ENCODE measurements at regions not wholly inside any gene's neighbourhood (a gene's known extent, or its start where the extent isn't known, plus 50 kb on each side); places are given as distances from the start of the nearest gene placed in this dataset.

DNA sequence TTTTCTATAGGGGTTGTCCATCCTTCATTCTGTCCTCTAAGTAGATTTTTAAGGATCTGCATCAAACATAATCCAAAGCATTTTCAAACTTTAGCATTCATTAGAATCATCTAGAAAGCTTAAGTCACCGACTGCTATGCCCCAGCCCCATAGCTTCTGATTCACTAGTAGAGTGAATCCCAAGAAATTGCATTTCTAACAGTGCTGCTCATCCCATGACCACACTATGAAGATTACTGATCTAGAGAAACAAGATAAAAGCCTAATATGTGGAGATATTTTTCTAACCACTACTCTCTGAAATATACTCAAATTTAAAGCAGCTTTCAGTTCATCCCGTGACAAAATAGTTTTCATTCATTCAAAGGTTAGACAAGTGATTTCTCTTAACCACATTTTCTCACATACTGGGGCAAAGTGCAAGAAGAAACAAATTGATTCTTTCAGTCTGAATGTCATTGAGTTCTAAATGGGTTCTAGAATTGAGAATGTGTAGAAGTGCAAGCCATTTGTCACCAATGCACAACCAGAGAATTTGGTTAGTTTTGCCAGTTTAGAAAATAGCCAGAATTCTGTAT, 286.9 kb upstream of the CD180 start:
- no peaks in the 10 kb centered on the region for H3K36me3 Mint-ChIP-seq
- H3K4me3 Mint-ChIP-seq: no peak overlapping the region
- H3K27ac Mint-ChIP-seq: no peak overlapping the region
- ATAC-seq (ENCODE audit: low read depth in 2 of 2) (no peak), DNase-seq (no peak)
- peaks cover 5% of the 10 kb centered on the region for H3K27me3 Mint-ChIP-seq
- no peaks in the 10 kb centered on the region for H3K36me3 ChIP-seq (ENCODE audit: control insufficient read depth, insufficient read depth, low read length)
- H3K4me1 Mint-ChIP-seq: no peaks in the 10 kb centered on the region
- H3K9me3 Mint-ChIP-seq: peaks cover 0 to 4% (median 1%) of the 10 kb centered on the region in 7 donors
- H3K9me3 ChIP-seq (ENCODE audit: control insufficient read depth in 2 of 2, low read length in 2 of 2): no peaks in the 10 kb centered on the region
- H3K4me1 ChIP-seq (ENCODE audit: control insufficient read depth, insufficient read depth, low read length, poor library complexity, severe bottlenecking): no peaks in the 10 kb centered on the region
- no peak overlapping the region for H3K27ac ChIP-seq (ENCODE audit: insufficient read depth, low read length, poor library complexity, severe bottlenecking)
- no peaks in the 10 kb centered on the region for H3K27me3 ChIP-seq (ENCODE audit: control insufficient read depth, insufficient read depth, low read length)
- H3K4me3 ChIP-seq (ENCODE audit: low read depth, low read length): no peak overlapping the region

DNA sequence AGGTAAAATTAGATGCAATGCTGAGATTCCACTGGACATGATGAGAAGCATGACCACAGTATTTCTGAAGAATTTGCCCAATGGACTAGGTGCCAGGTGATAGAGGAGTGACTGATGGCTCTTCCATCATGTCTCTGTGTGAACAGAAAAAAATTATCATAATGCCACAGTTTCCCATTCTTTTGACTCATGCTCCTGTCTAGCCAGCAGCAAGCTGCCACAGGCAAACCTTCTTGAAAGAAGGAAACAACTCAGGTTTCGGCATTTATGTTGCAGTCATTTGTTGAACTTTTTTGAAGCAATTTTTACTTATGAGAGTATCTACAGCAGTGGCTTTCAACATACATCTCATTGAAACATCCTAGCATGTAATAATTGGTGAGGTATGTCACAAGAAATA, 284.8 kb upstream of the CD180 start:
- DNase-seq (no peak), ATAC-seq (ENCODE audit: low read depth in 2 of 2) (no peak)
- H3K27me3 ChIP-seq (ENCODE audit: control insufficient read depth, insufficient read depth, low read length): peaks cover 2% of the 10 kb centered on the region
- no peak overlapping the region for H3K27ac Mint-ChIP-seq
- H3K4me3 ChIP-seq (ENCODE audit: low read depth, low read length): no peak overlapping the region
- no peaks in the 10 kb centered on the region for H3K36me3 ChIP-seq (ENCODE audit: control insufficient read depth, insufficient read depth, low read length)
- H3K9me3 ChIP-seq (ENCODE audit: control insufficient read depth in 2 of 2, low read length in 2 of 2): no peaks in the 10 kb centered on the region
- H3K36me3 Mint-ChIP-seq: no peaks in the 10 kb centered on the region
- no peaks in the 10 kb centered on the region for H3K27me3 Mint-ChIP-seq
- H3K4me1 Mint-ChIP-seq: no peaks in the 10 kb centered on the region
- H3K4me3 Mint-ChIP-seq: no peak overlapping the region
- no peaks in the 10 kb centered on the region for H3K4me1 ChIP-seq (ENCODE audit: control insufficient read depth, insufficient read depth, low read length, poor library complexity, severe bottlenecking)
- no peak overlapping the region for H3K27ac ChIP-seq (ENCODE audit: insufficient read depth, low read length, poor library complexity, severe bottlenecking)
- peaks cover 0 to 4% (median 1%) of the 10 kb centered on the region in 7 donors for H3K9me3 Mint-ChIP-seq

GRCh38 chr5:67478337-67478736, 281.7 kb upstream of the CD180 start:
- Histone ChIP-seq H3K4me1 (ENCODE audit: control insufficient read depth, insufficient read depth, low read length, poor library complexity, severe bottlenecking) (no peaks in the 10 kb centered on the region), H3K36me3 (ENCODE audit: control insufficient read depth, insufficient read depth, low read length) (no peaks in the 10 kb centered on the region), H3K9me3 (ENCODE audit: control insufficient read depth in 2 of 2, low read length in 2 of 2) (no peaks in the 10 kb centered on the region), H3K4me3 (ENCODE audit: low read depth, low read length) (no peak overlapping the region), H3K27me3 (ENCODE audit: control insufficient read depth, insufficient read depth, low read length) (peaks cover 4% of the 10 kb centered on the region), H3K27ac (ENCODE audit: insufficient read depth, low read length, poor library complexity, severe bottlenecking) (no peak overlapping the region)
- Mint-ChIP-seq H3K4me1 (no peaks in the 10 kb centered on the region), H3K4me3 (no peak overlapping the region), H3K27me3 (no peaks in the 10 kb centered on the region), H3K36me3 (no peaks in the 10 kb centered on the region), H3K9me3 (peaks cover 0 to 4% (median 0%) of the 10 kb centered on the region in 7 donors), H3K27ac (no peak overlapping the region)
- DNase-seq (no peak), ATAC-seq (ENCODE audit: low read depth in 2 of 2) (no peak)

- no peaks in the 10 kb centered on the region for H3K36me3 Mint-ChIP-seq
- no peaks in the 10 kb centered on the region for H3K36me3 ChIP-seq (ENCODE audit: control insufficient read depth, insufficient read depth, low read length)
- peaks cover 0 to 4% (median 0%) of the 10 kb centered on the region in 7 donors for H3K9me3 Mint-ChIP-seq
- no peak overlapping the region for H3K27ac Mint-ChIP-seq
- DNase-seq: no peak
- no peak overlapping the region for H3K4me3 Mint-ChIP-seq
- H3K27me3 Mint-ChIP-seq: no peaks in the 10 kb centered on the region
- peaks cover 4% of the 10 kb centered on the region for H3K27me3 ChIP-seq (ENCODE audit: control insufficient read depth, insufficient read depth, low read length)
- no peak for ATAC-seq (ENCODE audit: low read depth in 2 of 2)
- H3K27ac ChIP-seq (ENCODE audit: insufficient read depth, low read length, poor library complexity, severe bottlenecking): no peak overlapping the region
- no peaks in the 10 kb centered on the region for H3K4me1 Mint-ChIP-seq
- no peaks in the 10 kb centered on the region for H3K9me3 ChIP-seq (ENCODE audit: control insufficient read depth in 2 of 2, low read length in 2 of 2)
- no peaks in the 10 kb centered on the region for H3K4me1 ChIP-seq (ENCODE audit: control insufficient read depth, insufficient read depth, low read length, poor library complexity, severe bottlenecking)
- H3K4me3 ChIP-seq (ENCODE audit: low read depth, low read length): no peak overlapping the region
Measured at GRCh38 chr5:67476995-67477394, 280.4 kb upstream of the CD180 start.

GRCh38 chr5:67476531-67476930, 279.9 kb upstream of the CD180 start:
- DNase-seq: no peak
- no peak overlapping the region for H3K27ac Mint-ChIP-seq
- no peaks in the 10 kb centered on the region for H3K36me3 ChIP-seq (ENCODE audit: control insufficient read depth, insufficient read depth, low read length)
- no peak for ATAC-seq (ENCODE audit: low read depth in 2 of 2)
- H3K4me3 Mint-ChIP-seq: no peak overlapping the region
- no peak overlapping the region for H3K4me3 ChIP-seq (ENCODE audit: low read depth, low read length)
- H3K27ac ChIP-seq (ENCODE audit: insufficient read depth, low read length, poor library complexity, severe bottlenecking): no peak overlapping the region
- no peaks in the 10 kb centered on the region for H3K4me1 ChIP-seq (ENCODE audit: control insufficient read depth, insufficient read depth, low read length, poor library complexity, severe bottlenecking)
- peaks cover 0 to 4% (median 0%) of the 10 kb centered on the region in 7 donors for H3K9me3 Mint-ChIP-seq
- H3K27me3 ChIP-seq (ENCODE audit: control insufficient read depth, insufficient read depth, low read length): peaks cover 4% of the 10 kb centered on the region
- H3K36me3 Mint-ChIP-seq: no peaks in the 10 kb centered on the region
- H3K27me3 Mint-ChIP-seq: no peaks in the 10 kb centered on the region
- H3K9me3 ChIP-seq (ENCODE audit: control insufficient read depth in 2 of 2, low read length in 2 of 2): no peaks in the 10 kb centered on the region
- no peaks in the 10 kb centered on the region for H3K4me1 Mint-ChIP-seq

DNA sequence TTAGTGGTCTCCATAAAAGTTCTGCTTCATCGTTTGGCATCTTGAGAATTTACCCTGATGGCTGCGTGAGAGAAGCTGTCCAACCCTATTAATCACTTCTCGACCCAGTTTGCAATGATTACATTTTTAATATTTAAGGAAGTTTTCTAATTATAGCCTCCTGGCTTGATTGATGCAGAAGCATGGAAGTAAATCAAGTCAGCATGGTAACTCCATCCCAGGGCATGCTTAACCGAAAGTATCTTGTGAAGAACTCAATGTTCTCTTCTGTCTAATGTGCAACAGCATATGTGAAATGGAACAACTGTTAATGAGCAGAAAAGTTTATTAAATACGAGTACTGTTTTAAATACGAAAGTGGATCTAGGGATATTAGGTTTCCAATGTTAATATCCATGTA, 278.9 kb upstream of the CD180 start:
- Histone ChIP-seq H3K27ac (ENCODE audit: insufficient read depth, low read length, poor library complexity, severe bottlenecking) (no peak overlapping the region), H3K4me3 (ENCODE audit: low read depth, low read length) (no peak overlapping the region), H3K9me3 (ENCODE audit: control insufficient read depth in 2 of 2, low read length in 2 of 2) (no peaks in the 10 kb centered on the region), H3K4me1 (ENCODE audit: control insufficient read depth, insufficient read depth, low read length, poor library complexity, severe bottlenecking) (no peaks in the 10 kb centered on the region), H3K27me3 (ENCODE audit: control insufficient read depth, insufficient read depth, low read length) (peaks cover 4% of the 10 kb centered on the region), H3K36me3 (ENCODE audit: control insufficient read depth, insufficient read depth, low read length) (no peaks in the 10 kb centered on the region)
- Mint-ChIP-seq H3K9me3 (peaks cover 0 to 3% (median 0%) of the 10 kb centered on the region in 7 donors), H3K27ac (no peak overlapping the region), H3K27me3 (no peaks in the 10 kb centered on the region), H3K36me3 (no peaks in the 10 kb centered on the region), H3K4me3 (no peak overlapping the region), H3K4me1 (no peaks in the 10 kb centered on the region)
- ATAC-seq (ENCODE audit: low read depth in 2 of 2): no peak
- DNase-seq: no peak

- Mint-ChIP-seq H3K9me3 (peaks cover 0 to 3% (median 0%) of the 10 kb centered on the region in 7 donors), H3K27me3 (no peaks in the 10 kb centered on the region), H3K4me3 (no peak overlapping the region), H3K4me1 (no peaks in the 10 kb centered on the region), H3K27ac (no peak overlapping the region), H3K36me3 (no peaks in the 10 kb centered on the region)
- H3K4me1 ChIP-seq (ENCODE audit: control insufficient read depth, insufficient read depth, low read length, poor library complexity, severe bottlenecking): no peaks in the 10 kb centered on the region
- H3K27me3 ChIP-seq (ENCODE audit: control insufficient read depth, insufficient read depth, low read length): peaks cover 4% of the 10 kb centered on the region
- H3K9me3 ChIP-seq (ENCODE audit: control insufficient read depth in 2 of 2, low read length in 2 of 2): no peaks in the 10 kb centered on the region
- H3K36me3 ChIP-seq (ENCODE audit: control insufficient read depth, insufficient read depth, low read length): no peaks in the 10 kb centered on the region
- H3K4me3 ChIP-seq (ENCODE audit: low read depth, low read length): no peak overlapping the region
- DNase-seq: no peak
- H3K27ac ChIP-seq (ENCODE audit: insufficient read depth, low read length, poor library complexity, severe bottlenecking): no peak overlapping the region
- ATAC-seq (ENCODE audit: low read depth in 2 of 2): no peak
Measured at GRCh38 chr5:67474597-67475238, 278.1 kb upstream of the CD180 start.

GRCh38 chr5:67467110-67467509, 270.5 kb upstream of the CD180 start:
- no peaks in the 10 kb centered on the region for H3K4me1 Mint-ChIP-seq
- no peak overlapping the region for H3K27ac ChIP-seq (ENCODE audit: insufficient read depth, low read length, poor library complexity, severe bottlenecking)
- H3K9me3 Mint-ChIP-seq: no peaks in the 10 kb centered on the region
- no peaks in the 10 kb centered on the region for H3K36me3 Mint-ChIP-seq
- no peak overlapping the region for H3K4me3 ChIP-seq (ENCODE audit: low read depth, low read length)
- no peaks in the 10 kb centered on the region for H3K27me3 Mint-ChIP-seq
- no peak overlapping the region for H3K27ac Mint-ChIP-seq
- H3K4me1 ChIP-seq (ENCODE audit: control insufficient read depth, insufficient read depth, low read length, poor library complexity, severe bottlenecking): no peaks in the 10 kb centered on the region
- no peak for DNase-seq
- no peaks in the 10 kb centered on the region for H3K36me3 ChIP-seq (ENCODE audit: control insufficient read depth, insufficient read depth, low read length)
- H3K9me3 ChIP-seq (ENCODE audit: control insufficient read depth in 2 of 2, low read length in 2 of 2): no peaks in the 10 kb centered on the region
- H3K4me3 Mint-ChIP-seq: no peak overlapping the region
- no peak for ATAC-seq (ENCODE audit: low read depth in 2 of 2)
- no peaks in the 10 kb centered on the region for H3K27me3 ChIP-seq (ENCODE audit: control insufficient read depth, insufficient read depth, low read length)
